ENCODE measurements at regions not wholly inside any gene's neighbourhood (a gene's known extent, or its start where the extent isn't known, plus 50 kb on each side); places are given as distances from the start of the nearest gene placed in this dataset.

- H3K27me3 ChIP-seq = no peaks in the 10 kb centered on the region
- no peak overlapping the region for H3K4me3 ChIP-seq
- no peaks in the 10 kb centered on the region for H3K36me3 ChIP-seq
- intact Hi-C loops (cut with DNase I) = no loop called here
- H3K4me1 ChIP-seq (ENCODE audit: insufficient read depth) = no peaks in the 10 kb centered on the region
- no peak for DNase-seq
- H3K9me3 ChIP-seq = no peaks in the 10 kb centered on the region
- no peak overlapping the region for H3K27ac ChIP-seq
- TF ChIP-seq EP300 (IDR thresholded peaks at IDR 0.05) = no peak
- TF ChIP-seq, protein P1, sequence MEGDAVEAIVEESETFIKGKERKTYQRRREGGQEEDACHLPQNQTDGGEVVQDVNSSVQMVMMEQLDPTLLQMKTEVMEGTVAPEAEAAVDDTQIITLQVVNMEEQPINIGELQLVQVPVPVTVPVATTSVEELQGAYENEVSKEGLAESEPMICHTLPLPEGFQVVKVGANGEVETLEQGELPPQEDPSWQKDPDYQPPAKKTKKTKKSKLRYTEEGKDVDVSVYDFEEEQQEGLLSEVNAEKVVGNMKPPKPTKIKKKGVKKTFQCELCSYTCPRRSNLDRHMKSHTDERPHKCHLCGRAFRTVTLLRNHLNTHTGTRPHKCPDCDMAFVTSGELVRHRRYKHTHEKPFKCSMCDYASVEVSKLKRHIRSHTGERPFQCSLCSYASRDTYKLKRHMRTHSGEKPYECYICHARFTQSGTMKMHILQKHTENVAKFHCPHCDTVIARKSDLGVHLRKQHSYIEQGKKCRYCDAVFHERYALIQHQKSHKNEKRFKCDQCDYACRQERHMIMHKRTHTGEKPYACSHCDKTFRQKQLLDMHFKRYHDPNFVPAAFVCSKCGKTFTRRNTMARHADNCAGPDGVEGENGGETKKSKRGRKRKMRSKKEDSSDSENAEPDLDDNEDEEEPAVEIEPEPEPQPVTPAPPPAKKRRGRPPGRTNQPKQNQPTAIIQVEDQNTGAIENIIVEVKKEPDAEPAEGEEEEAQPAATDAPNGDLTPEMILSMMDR (IDR thresholded peaks at IDR 0.05) = no peak
- TF ChIP-seq POLR2A (IDR thresholded peaks at IDR 0.05) = no peak
Measured at GRCh38 chr9:81082221-81082620, 607.1 kb downstream of the TLE1 start.

DNA sequence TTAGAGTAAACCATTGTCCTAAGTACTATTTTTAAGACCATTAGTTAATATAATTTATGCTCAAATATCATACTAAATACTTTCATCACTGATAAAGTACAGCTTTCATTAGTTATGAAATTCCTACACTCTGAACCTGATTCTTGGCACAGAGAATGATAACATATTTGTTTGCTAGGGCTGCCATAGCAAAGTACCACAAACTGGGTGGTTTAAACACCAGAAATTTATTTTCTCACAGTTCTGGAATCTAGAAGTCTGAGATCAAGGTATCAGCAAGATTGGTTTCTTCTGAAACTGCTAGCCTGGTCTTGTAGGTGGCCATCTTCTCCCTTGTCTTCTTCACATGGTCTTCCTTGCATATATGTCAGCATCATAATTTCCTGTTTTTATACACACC is 608.4 kb downstream of the TLE1 start:
- DNase-seq = no peak
- Histone ChIP-seq H3K27ac (no peak overlapping the region), H3K9me3 (no peaks in the 10 kb centered on the region), H3K27me3 (no peaks in the 10 kb centered on the region), H3K4me3 (no peak overlapping the region), H3K4me1 (ENCODE audit: insufficient read depth) (no peaks in the 10 kb centered on the region), H3K36me3 (no peaks in the 10 kb centered on the region)
- TF ChIP-seq EP300 (IDR thresholded peaks at IDR 0.05) (no peak), POLR2A (IDR thresholded peaks at IDR 0.05) (no peak)
- TF ChIP-seq, protein P1 (IDR thresholded peaks at IDR 0.05) = no peak
- intact Hi-C loops (cut with DNase I) = no loop called here

- intact Hi-C loops (cut with DNase I) = no loop called here
- 95 to 98% (median 98%) methylated on average over 2 of the region's 2 CpGs for WGBS, 3 donors
- TF ChIP-seq EP300 (IDR thresholded peaks at IDR 0.05) = no peak
- TF ChIP-seq POLR2A (IDR thresholded peaks at IDR 0.05) = no peak
- no peaks in the 10 kb centered on the region for H3K4me1 ChIP-seq (ENCODE audit: insufficient read depth)
- no peaks in the 10 kb centered on the region for H3K9me3 ChIP-seq
- H3K36me3 ChIP-seq = no peaks in the 10 kb centered on the region
- H3K27ac ChIP-seq = no peak overlapping the region
- H3K27me3 ChIP-seq = no peaks in the 10 kb centered on the region
- no peak for DNase-seq
- H3K4me3 ChIP-seq = no peak overlapping the region
Measured at GRCh38 chr9:81080185-81080584, 609.2 kb downstream of the TLE1 start.

DNA sequence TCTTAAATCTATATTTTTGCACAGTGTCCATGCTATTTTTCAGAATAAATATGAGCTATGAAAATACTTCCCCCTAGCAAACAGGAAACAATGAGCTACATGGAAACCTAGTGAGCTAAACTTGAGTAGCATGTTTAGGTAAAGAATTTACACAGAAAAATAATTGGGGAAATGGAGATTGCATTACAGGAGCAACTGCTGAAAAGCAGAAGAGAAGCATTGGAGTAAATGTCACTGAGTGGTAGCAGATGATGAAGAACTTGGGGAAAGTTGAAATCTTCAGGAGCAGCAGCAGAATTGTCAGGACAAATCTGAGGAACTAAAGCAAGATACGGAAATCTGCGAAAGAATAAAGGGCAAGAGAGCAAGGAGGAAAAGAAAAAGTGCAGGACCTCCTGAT is 610.3 kb downstream of the TLE1 start:
- TF ChIP-seq EP300 (IDR thresholded peaks at IDR 0.05) = no peak
- TF ChIP-seq, protein P1 (IDR thresholded peaks at IDR 0.05) = no peak
- TF ChIP-seq POLR2A (IDR thresholded peaks at IDR 0.05) = no peak
- no peak for DNase-seq
- H3K27ac ChIP-seq = no peak overlapping the region
- no peaks in the 10 kb centered on the region for H3K27me3 ChIP-seq
- WGBS, 3 donors = 96 to 99% (median 98%) methylated on average over 2 of the region's 2 CpGs
- H3K9me3 ChIP-seq = no peaks in the 10 kb centered on the region
- H3K4me3 ChIP-seq = no peak overlapping the region
- intact Hi-C loops (cut with DNase I) = no loop called here
- no peaks in the 10 kb centered on the region for H3K36me3 ChIP-seq
- H3K4me1 ChIP-seq (ENCODE audit: insufficient read depth) = no peaks in the 10 kb centered on the region

GRCh38 chr9:81078555-81078954 is 610.8 kb downstream of the TLE1 start:
- DNase-seq = no peak
- H3K9me3 ChIP-seq = no peaks in the 10 kb centered on the region
- H3K4me3 ChIP-seq = no peak overlapping the region
- intact Hi-C loops (cut with DNase I) = no loop called here
- no peaks in the 10 kb centered on the region for H3K36me3 ChIP-seq
- no peaks in the 10 kb centered on the region for H3K27me3 ChIP-seq
- WGBS, 3 donors = 70 to 75% (median 73%) methylated on average over 3 of the region's 3 CpGs
- TF ChIP-seq, protein P1 (IDR thresholded peaks at IDR 0.05) = no peak
- TF ChIP-seq POLR2A (IDR thresholded peaks at IDR 0.05) (no peak), EP300 (IDR thresholded peaks at IDR 0.05) (no peak)
- no peak overlapping the region for H3K27ac ChIP-seq
- no peaks in the 10 kb centered on the region for H3K4me1 ChIP-seq (ENCODE audit: insufficient read depth)
